Left cardiac atrium (tissue), 4 donors: ENCODE measurements at regions not wholly inside any gene's neighbourhood (a gene's known extent, or its start where the extent isn't known, plus 50 kb on each side); places are given as distances from the start of the nearest gene placed in this dataset.

ENCODE experiments used
- ATAC-seq, 2 donors: fragments of 200-7000 bp; cut with Tn5 transposase; one replicate each; pipeline ENCODE4 v1.9.1; 2020; ENCODE audit warnings: mild to moderate bottlenecking in 2 of 2, moderate library complexity in 2 of 2
- DNase-seq: peaks from one replicate; pipeline ENCODE4 v3.0.0-alpha.2; 2020
- intact Hi-C, 2 donors: fragments of 100-400 bp; cut with DNase I; formaldehyde crosslinking; loops; one replicate each; pipeline versions ENCODE4 v1.14.1 to v1.15.1; 2022 to 2023
- donor health status: DM: no; HTN: yes; CAD: no.
- donor health status: DM: no; HTN: yes; CAD: no; lungs with severe emphysema.
- donor health status: DM: yes; HTN: yes; CAD: no.
- donor health status: Dilated cardiomyopathy.

DNA sequence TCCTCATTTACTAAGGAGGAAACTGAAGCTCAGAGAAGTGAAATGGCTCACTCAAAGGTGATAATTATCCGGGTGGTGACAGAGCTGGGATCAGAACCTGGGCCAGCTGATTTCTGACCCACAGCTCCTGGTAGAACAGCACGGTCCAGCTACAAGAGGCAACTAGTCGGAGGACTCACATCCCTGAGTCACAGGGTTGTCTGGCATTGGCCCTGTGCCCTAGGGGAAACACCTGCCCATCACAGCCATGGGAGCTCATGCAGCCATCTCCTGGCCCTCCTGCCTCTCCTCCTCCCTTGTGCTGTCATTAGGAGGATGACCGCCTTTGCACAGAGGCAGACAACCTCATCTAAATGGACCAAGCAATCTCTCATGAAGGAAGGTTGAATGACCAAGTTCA lies 115.2 kb upstream of the TSPAN5 start:
- intact Hi-C loops: no loop called here
- ATAC-seq (no peak), DNase-seq (no peak)

GRCh38 chr4:98771959-98772632 lies 113.7 kb upstream of the TSPAN5 start:
- DNase-seq: no peak
- intact Hi-C loops: no loop called here
- ATAC-seq: no peak

GRCh38 chr4:98765771-98766170 lies 107.4 kb upstream of the TSPAN5 start:
- no peak for DNase-seq
- no peak for ATAC-seq
- intact Hi-C loops: no loop called here

- intact Hi-C loops: no loop called here
- ATAC-seq: no peak
- no peak for DNase-seq
These were observed 99.8 kb upstream of the TSPAN5 start for GRCh38 chr4:98758182-98758581.

- intact Hi-C loops: no loop called here
These were observed 96.3 kb upstream of the TSPAN5 start for GRCh38 chr4:98754736-98755135.

DNA sequence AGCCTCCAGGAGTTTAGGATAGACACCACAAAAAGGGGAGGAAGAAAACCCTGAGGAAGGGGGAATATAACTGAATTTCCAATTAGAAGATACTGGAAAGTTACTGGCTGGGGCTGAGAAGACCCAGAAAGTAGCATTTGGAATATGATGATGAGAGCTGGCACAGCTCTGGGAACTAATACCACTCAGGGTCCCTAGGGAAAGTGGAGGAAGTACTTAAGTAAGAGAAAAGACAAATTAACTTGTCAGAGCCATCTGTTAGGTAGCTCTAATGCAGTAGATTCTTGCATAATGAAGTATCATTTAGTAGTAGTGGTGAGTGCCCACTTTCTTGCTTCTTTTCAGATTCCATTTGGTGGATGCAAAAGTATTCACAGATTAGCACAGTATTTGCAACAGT lies 90.8 kb upstream of the TSPAN5 start:
- ATAC-seq (no peak), DNase-seq (no peak)
- intact Hi-C loops: no loop called here

More at GRCh38 chr4:98754736-98755135, 96.3 kb upstream of the TSPAN5 start:
- no peak for DNase-seq
- no peak for ATAC-seq

GRCh38 chr4:98748609-98749008 lies 90.2 kb upstream of the TSPAN5 start:
- DNase-seq: no peak
- intact Hi-C loops: no loop called here
- no peak for ATAC-seq

- intact Hi-C loops: no loop called here
- DNase-seq: no peak
- no peak for ATAC-seq
These were observed 89.1 kb upstream of the TSPAN5 start for GRCh38 chr4:98747393-98748091.

GRCh38 chr4:98746936-98747335 lies 88.5 kb upstream of the TSPAN5 start:
- ATAC-seq (no peak), DNase-seq (no peak)
- intact Hi-C loops: no loop called here

- DNase-seq (no peak), ATAC-seq (no peak)
- intact Hi-C loops: no loop called here
These were observed 88.1 kb upstream of the TSPAN5 start for GRCh38 chr4:98746530-98746929.

- intact Hi-C loops: no loop called here
- peak; percentile 56 to 77 for ATAC-seq
- no peak for DNase-seq
These were observed 87.0 kb upstream of the TSPAN5 start for GRCh38 chr4:98745366-98745765.

DNA sequence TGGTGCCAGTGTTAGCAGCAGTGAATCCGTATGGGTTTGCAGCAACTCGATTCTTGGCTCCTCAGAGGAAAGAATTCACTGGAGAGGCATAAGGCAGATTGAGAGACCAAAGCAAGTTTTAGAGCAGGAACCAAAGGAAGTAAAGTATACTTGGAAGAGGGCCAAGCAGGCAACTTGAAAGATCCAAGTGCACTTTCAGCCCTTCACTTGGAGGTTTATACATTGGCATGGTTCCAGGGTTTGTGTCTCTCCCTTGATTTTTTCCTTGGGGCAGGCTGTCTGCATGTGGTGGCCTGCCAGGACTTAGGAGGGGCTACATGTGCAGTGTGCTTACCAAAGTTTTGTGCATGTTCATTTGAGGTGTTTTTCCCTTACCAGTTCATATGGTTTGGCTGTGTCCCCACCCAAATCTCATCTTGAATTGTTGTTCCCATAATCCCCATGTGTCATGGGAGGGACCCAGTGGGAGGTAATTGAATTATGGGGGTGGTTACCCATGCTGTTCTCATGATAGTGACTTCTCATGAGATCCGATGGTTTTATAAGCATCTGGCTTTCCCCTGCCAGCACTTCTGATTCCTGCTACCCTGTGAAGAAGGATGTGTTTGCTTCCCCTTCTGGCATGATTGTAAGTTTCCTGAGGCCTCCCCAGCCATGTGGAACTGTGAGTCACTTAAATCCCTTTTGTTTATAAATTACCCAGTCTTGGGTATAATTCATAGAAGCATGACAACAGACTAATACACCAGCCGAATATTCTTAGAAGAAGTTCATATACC lies 86.2 kb upstream of the TSPAN5 start:
- DNase-seq (no peak), ATAC-seq (no peak)
- intact Hi-C loops: no loop called here

GRCh38 chr4:98741952-98742351 lies 83.5 kb upstream of the TSPAN5 start:
- intact Hi-C loops: no loop called here

DNA sequence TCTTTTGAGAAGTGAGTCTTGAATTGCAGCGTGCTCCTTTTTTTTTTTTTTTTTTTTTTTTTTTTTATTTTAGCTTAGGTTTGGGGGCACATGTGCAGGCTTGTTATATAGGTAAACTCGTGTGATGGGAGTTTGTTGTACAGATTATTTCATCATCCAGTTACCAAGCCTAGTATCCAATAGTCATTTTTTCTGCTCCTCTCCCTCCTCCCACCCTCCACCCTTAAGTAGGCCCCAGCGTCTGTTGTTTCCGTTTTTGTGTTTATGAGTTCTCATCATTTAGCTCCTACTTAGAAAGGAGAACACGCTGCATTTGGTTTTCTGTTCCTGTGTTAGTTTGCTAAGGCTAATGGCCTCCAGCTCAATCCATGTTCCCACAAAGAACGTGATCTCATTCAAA lies 81.3 kb upstream of the TSPAN5 start:
- ATAC-seq: no peak
- intact Hi-C loops: no loop called here
- DNase-seq: no peak

More at GRCh38 chr4:98741952-98742351, 83.5 kb upstream of the TSPAN5 start:
- DNase-seq: no peak
- ATAC-seq: no peak

DNA sequence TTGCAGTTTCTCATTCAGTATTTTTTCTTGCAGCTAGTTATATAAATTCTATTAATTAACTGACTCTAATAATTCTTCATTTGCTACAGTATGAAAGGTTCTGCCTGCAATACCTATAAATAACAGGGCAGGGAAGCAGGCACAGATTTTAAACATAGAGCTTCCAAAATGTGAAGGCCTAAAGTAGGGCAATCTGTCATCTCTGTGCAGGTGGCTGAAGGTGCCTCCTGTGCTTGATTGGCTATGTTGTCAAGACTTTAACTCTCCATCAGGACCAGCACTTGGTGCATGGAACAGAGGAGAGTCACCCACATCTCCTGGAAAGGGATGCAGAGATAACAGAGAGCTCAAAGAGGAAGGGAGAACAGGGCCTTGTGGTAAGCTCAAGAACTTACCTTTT lies 75.2 kb upstream of the TSPAN5 start:
- no peak for ATAC-seq
- intact Hi-C loops: no loop called here
- DNase-seq: no peak

DNA sequence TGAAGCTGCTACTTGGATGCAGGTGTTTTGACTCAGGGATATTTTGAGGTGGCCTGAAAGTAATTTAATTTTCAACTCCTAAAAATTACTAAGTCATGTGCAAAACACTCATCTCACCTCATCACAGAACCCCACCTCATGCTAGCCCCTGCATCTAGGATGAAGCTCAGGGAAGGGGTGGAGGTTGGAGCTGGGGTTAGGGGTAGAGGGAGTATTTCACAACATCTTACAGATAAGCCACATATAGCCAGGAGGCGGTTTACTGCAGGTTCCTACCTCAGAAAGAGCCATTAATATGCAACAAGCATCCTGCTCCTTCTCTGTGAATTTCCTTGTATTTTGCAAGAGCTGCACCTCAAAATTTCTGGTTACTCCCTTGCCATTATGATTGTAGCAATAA lies 70.5 kb upstream of the TSPAN5 start:
- intact Hi-C loops: no loop called here
- no peak for ATAC-seq
- no peak for DNase-seq

GRCh38 chr4:98728433-98728832 lies 70.0 kb upstream of the TSPAN5 start:
- ATAC-seq: peak; percentile 19 to 87
- intact Hi-C loops: no loop called here
- DNase-seq: peak; percentile 45

GRCh38 chr4:98722000-98722399 lies 63.6 kb upstream of the TSPAN5 start:
- DNase-seq (no peak), ATAC-seq (no peak)
- intact Hi-C loops: no loop called here

DNA sequence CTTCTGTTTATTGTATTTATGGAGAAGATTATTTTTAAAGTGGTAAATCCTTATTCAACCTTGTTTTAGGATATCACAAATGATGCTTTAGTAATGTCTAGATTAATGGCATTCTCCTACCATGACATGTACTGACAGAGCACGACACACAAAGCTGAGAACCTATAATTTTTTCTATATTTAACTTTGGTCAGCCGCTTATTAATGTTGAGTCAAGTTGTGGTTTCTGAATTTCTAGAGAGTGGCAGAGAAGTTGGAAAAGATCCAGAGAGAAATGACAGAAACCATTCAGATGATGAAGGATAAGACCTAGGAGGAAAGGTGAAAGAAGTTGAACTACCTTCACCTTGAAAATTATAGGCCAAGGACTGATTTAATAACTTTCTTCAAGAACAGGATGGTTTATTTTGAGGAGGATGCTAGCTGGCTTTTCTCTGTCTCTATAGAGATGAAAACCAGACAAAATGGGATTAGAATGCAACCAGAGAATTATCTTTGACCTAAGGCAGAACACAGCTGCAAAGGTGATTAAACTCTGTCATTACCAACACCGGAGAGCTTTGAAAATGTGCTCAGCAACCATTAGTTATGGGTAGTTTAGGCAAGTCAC lies 62.6 kb upstream of the TSPAN5 start:
- DNase-seq (no peak), ATAC-seq (no peak)
- intact Hi-C loops: no loop called here

- intact Hi-C loops: no loop called here
- ATAC-seq: no peak
- DNase-seq: no peak
These were observed 58.4 kb upstream of the TSPAN5 start for GRCh38 chr4:98716796-98717195.
